GM18907 (cell line): ENCODE measurements at regions not wholly inside any gene's neighbourhood (a gene's known extent, or its start where the extent isn't known, plus 50 kb on each side); places are given as distances from the start of the nearest gene placed in this dataset.
"Not testable (repeated sequence)": the region's sequence is repeated elsewhere in the genome, so short reads cannot be mapped to it uniquely, and the experiment has no call there.

Source experiments
- ATAC-seq: cut with Tn5 transposase; IDR thresholded peaks from one replicate; pipeline ENCODE4 v1.9.1; 2021; ENCODE audit warnings: mild to moderate bottlenecking, moderate library complexity; ENCODE audit not compliant: unreplicated experiment

GRCh38 chr1:200284236-200284635 is 125.6 kb downstream of the ZNF281 start:
- not testable (repeated sequence) for ATAC-seq

GRCh38 chr1:200282497-200283122 is 127.2 kb downstream of the ZNF281 start:
- no peak for ATAC-seq

GRCh38 chr1:200281201-200281835 is 128.5 kb downstream of the ZNF281 start:
- ATAC-seq = no peak

- no peak for ATAC-seq
Measured at GRCh38 chr1:200279810-200280411, 129.9 kb downstream of the ZNF281 start.

- ATAC-seq = no peak
Measured at GRCh38 chr1:200275816-200276453, 133.9 kb downstream of the ZNF281 start.

- ATAC-seq = no peak
Measured at GRCh38 chr1:200275415-200275814, 134.4 kb downstream of the ZNF281 start.

- no peak for ATAC-seq
Measured at GRCh38 chr1:200274116-200274515, 135.7 kb downstream of the ZNF281 start.

GRCh38 chr1:200272481-200273068 is 137.3 kb downstream of the ZNF281 start:
- no peak for ATAC-seq

GRCh38 chr1:200269256-200269655 is 140.6 kb downstream of the ZNF281 start:
- no peak for ATAC-seq

- no peak for ATAC-seq
Measured at GRCh38 chr1:200267937-200268336, 141.9 kb downstream of the ZNF281 start.

- ATAC-seq = no peak
Measured at GRCh38 chr1:200267458-200267857, 142.4 kb downstream of the ZNF281 start.

- no peak for ATAC-seq
Measured at GRCh38 chr1:200266871-200267270, 143.0 kb downstream of the ZNF281 start.

GRCh38 chr1:200265881-200266280 is 144.0 kb downstream of the ZNF281 start:
- ATAC-seq = no peak

- no peak for ATAC-seq
Measured at GRCh38 chr1:200265104-200265503, 144.7 kb downstream of the ZNF281 start.

- ATAC-seq = no peak
Measured at GRCh38 chr1:200263203-200263602, 146.6 kb downstream of the ZNF281 start.

- ATAC-seq = no peak
Measured at GRCh38 chr1:200262326-200262965, 147.4 kb downstream of the ZNF281 start.

- ATAC-seq = no peak
Measured at GRCh38 chr1:200260597-200261335, 149.1 kb downstream of the ZNF281 start.

GRCh38 chr1:200258447-200259375 is 151.1 kb downstream of the ZNF281 start:
- peak; percentile 76 for ATAC-seq

- ATAC-seq = no peak
Measured at GRCh38 chr1:200257235-200257634, 152.6 kb downstream of the ZNF281 start.
